ENCODE measurements at regions not wholly inside any gene's neighbourhood (a gene's known extent, or its start where the extent isn't known, plus 50 kb on each side); places are given as distances from the start of the nearest gene placed in this dataset.

DNA sequence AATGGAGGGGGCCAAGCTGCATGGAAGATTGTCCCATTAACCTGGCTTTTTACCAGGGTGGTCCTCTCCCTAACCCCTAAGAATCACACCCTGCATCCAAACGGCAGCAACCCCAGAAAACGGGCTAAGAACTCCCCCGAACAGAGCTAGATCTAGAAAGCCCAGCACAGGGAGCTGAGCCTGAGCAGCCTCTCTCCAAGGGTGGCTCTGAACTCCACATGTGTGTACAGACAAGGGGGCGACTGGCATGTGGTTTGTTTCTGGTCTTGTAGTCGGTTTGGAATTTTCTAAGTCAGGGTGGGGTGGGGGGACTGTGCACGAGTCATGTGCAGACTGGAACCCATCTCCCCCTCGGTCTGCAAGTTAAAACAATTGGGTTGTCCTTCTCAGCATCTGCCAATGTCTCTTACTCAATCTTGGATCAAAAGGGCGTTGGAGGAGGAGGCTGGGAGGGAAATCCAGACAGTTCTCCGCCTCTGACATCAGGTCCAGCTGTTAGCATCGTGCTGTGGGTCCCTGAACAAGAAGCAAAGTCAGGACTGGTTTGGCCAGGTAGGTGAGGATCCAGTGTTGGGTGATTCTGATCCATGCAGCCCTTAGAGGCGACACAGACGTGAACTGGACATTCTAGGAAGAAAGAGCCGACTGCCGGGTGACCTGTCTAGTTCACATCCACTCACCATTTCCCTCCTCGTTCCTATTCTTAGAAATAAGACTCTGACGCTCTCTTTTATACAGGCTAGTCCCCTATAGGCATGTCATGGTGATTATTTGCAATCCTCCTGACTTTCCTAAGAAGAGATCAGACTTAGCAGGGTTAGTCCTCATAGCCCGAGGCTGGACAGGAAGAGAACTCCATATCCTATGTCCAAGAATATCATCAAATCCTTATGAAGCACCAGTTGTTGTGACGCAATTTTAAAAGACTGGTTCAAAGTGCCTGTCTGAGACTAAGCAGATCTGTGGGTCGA lies 381.8 kb downstream of the SOX9 start:
- Histone ChIP-seq H3K27me3 (no peaks in the 10 kb centered on the region), H3K4me3 (no peak overlapping the region), H3K9me3 (no peaks in the 10 kb centered on the region), H3K4me1 (peaks cover 0 to 6% (median 0%) of the 10 kb centered on the region in 4 donors), H3K36me3 (no peaks in the 10 kb centered on the region), H3K27ac (peak overlapping the region in 1 of 4 donors; percentile 55)
- DNase-seq = no peak
- no peak for TF ChIP-seq POLR2A (IDR thresholded peaks at IDR 0.05)
- TF ChIP-seq, protein P1, sequence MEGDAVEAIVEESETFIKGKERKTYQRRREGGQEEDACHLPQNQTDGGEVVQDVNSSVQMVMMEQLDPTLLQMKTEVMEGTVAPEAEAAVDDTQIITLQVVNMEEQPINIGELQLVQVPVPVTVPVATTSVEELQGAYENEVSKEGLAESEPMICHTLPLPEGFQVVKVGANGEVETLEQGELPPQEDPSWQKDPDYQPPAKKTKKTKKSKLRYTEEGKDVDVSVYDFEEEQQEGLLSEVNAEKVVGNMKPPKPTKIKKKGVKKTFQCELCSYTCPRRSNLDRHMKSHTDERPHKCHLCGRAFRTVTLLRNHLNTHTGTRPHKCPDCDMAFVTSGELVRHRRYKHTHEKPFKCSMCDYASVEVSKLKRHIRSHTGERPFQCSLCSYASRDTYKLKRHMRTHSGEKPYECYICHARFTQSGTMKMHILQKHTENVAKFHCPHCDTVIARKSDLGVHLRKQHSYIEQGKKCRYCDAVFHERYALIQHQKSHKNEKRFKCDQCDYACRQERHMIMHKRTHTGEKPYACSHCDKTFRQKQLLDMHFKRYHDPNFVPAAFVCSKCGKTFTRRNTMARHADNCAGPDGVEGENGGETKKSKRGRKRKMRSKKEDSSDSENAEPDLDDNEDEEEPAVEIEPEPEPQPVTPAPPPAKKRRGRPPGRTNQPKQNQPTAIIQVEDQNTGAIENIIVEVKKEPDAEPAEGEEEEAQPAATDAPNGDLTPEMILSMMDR (IDR thresholded peaks at IDR 0.05) = no peak

- TF ChIP-seq POLR2A (IDR thresholded peaks at IDR 0.05) = no peak
- TF ChIP-seq, protein P1 (IDR thresholded peaks at IDR 0.05) = no peak
- Histone ChIP-seq H3K4me1 (peaks cover 0 to 6% (median 0%) of the 10 kb centered on the region in 4 donors), H3K27ac (no peak overlapping the region), H3K4me3 (no peak overlapping the region), H3K36me3 (no peaks in the 10 kb centered on the region), H3K9me3 (no peaks in the 10 kb centered on the region), H3K27me3 (no peaks in the 10 kb centered on the region)
- no peak for DNase-seq
Measured at GRCh38 chr17:72503556-72503955, 382.7 kb downstream of the SOX9 start.

GRCh38 chr17:72504783-72505182 lies 384.0 kb downstream of the SOX9 start:
- Histone ChIP-seq H3K27ac (no peak overlapping the region), H3K4me3 (no peak overlapping the region), H3K9me3 (no peaks in the 10 kb centered on the region), H3K36me3 (no peaks in the 10 kb centered on the region), H3K4me1 (peaks cover 0 to 6% (median 0%) of the 10 kb centered on the region in 4 donors), H3K27me3 (no peaks in the 10 kb centered on the region)
- TF ChIP-seq, protein P1 (IDR thresholded peaks at IDR 0.05) = no peak
- no peak for TF ChIP-seq POLR2A (IDR thresholded peaks at IDR 0.05)
- no peak for DNase-seq

DNA sequence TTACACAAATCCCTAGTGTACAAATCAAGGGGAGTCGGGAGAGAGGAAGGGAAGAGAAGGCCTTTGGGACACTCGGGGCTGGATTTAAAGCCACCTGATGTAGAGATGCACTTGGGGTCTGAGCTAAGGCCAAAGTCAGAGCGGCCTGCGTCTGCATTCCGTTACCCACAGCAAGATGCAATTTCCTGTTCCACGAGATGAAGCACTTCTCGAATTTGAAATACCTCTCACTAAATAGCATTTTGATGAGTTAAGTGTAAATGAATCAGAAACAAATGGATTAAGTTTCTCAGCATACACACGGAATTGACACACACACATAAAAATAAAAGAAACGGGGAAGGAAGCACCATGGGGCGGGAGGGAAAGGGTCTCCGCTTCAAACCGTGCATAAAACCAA lies 386.0 kb downstream of the SOX9 start:
- Histone ChIP-seq H3K36me3 (no peaks in the 10 kb centered on the region), H3K27ac (no peak overlapping the region), H3K4me1 (peaks cover 0 to 6% (median 0%) of the 10 kb centered on the region in 4 donors), H3K9me3 (no peaks in the 10 kb centered on the region), H3K27me3 (no peaks in the 10 kb centered on the region), H3K4me3 (no peak overlapping the region)
- TF ChIP-seq, protein P1 (IDR thresholded peaks at IDR 0.05) = no peak
- TF ChIP-seq POLR2A (IDR thresholded peaks at IDR 0.05) = no peak
- no peak for DNase-seq

GRCh38 chr17:72507370-72507769 lies 386.6 kb downstream of the SOX9 start:
- TF ChIP-seq, protein P1 (IDR thresholded peaks at IDR 0.05) = no peak
- no peak for TF ChIP-seq POLR2A (IDR thresholded peaks at IDR 0.05)
- Histone ChIP-seq H3K4me1 (peaks cover 0 to 6% (median 0%) of the 10 kb centered on the region in 4 donors), H3K9me3 (no peaks in the 10 kb centered on the region), H3K36me3 (no peaks in the 10 kb centered on the region), H3K27ac (no peak overlapping the region), H3K4me3 (no peak overlapping the region), H3K27me3 (no peaks in the 10 kb centered on the region)
- DNase-seq = no peak

Data from Peyer's patch (tissue), 4 donors.